ENCODE measurements at regions not wholly inside any gene's neighbourhood (a gene's known extent, or its start where the extent isn't known, plus 50 kb on each side); places are given as distances from the start of the nearest gene placed in this dataset.

DNA sequence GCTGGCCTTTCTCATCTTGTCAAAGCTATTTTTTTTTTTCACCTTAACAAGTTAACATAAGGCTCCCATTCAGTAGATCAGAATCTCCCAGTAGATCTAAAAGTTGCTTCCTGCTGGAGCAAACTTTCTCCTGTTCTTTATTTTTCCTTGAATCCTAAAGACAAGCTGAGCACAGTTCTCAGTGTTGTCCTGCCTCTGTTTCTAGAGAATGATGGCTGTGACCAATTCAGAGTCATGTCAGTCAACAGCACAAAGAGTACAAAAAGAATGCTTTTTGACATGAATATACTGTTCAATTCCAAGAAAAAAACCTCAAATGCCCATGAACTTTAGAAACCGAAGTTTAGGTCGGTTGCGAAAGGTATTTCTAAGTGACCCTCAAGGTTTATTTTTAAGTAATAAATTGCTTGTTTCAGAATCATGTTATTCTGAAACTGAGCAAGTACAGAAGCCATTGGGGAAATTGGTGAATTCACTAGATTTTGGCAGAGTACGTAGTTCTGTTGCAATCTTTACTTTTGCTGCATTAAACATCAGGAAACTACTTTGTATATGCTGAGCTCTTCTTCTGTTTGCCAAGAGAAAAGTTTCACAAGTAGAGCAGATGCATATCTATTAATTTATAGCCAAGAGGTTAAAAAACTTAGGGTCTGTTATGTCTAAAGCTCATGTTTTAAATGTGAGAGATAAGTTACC lies 161.7 kb upstream of the RPS23 start:
- TF ChIP-seq, protein P1, sequence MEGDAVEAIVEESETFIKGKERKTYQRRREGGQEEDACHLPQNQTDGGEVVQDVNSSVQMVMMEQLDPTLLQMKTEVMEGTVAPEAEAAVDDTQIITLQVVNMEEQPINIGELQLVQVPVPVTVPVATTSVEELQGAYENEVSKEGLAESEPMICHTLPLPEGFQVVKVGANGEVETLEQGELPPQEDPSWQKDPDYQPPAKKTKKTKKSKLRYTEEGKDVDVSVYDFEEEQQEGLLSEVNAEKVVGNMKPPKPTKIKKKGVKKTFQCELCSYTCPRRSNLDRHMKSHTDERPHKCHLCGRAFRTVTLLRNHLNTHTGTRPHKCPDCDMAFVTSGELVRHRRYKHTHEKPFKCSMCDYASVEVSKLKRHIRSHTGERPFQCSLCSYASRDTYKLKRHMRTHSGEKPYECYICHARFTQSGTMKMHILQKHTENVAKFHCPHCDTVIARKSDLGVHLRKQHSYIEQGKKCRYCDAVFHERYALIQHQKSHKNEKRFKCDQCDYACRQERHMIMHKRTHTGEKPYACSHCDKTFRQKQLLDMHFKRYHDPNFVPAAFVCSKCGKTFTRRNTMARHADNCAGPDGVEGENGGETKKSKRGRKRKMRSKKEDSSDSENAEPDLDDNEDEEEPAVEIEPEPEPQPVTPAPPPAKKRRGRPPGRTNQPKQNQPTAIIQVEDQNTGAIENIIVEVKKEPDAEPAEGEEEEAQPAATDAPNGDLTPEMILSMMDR (IDR thresholded peaks at IDR 0.05), result no peak
- TF ChIP-seq EZH2 (IDR thresholded peaks at IDR 0.05), result no peak
